ENCODE measurements at regions not wholly inside any gene's neighbourhood (a gene's known extent, or its start where the extent isn't known, plus 50 kb on each side); places are given as distances from the start of the nearest gene placed in this dataset.

GRCh38 chr6:4299476-4299875 lies 164.1 kb upstream of the ECI2 start:
- no peaks in the 10 kb centered on the region for H3K36me3 ChIP-seq (ENCODE audit: control insufficient read depth, insufficient read depth, low read length)
- WGBS, 2 experiments: 90 to 91% methylated on average over 4 of the region's 4 CpGs
- H3K4me1 ChIP-seq (ENCODE audit: control insufficient read depth, insufficient read depth, low read length): no peaks in the 10 kb centered on the region
- no peak overlapping the region for H3K4me3 ChIP-seq (ENCODE audit: insufficient read depth, low read depth, low read length)
- H3K27me3 ChIP-seq (ENCODE audit: control insufficient read depth, insufficient read depth, low read length, poor library complexity, severe bottlenecking): no peaks in the 10 kb centered on the region
- H3K27ac ChIP-seq (ENCODE audit: insufficient read depth, low read depth, low read length, poor library complexity, severe bottlenecking): no peak overlapping the region
- H3K9me3 ChIP-seq (ENCODE audit: control insufficient read depth, low read length): no peaks in the 10 kb centered on the region

- H3K9me3 ChIP-seq (ENCODE audit: control insufficient read depth, low read length): no peaks in the 10 kb centered on the region
These were observed 162.0 kb upstream of the ECI2 start for GRCh38 chr6:4297348-4297747.

DNA sequence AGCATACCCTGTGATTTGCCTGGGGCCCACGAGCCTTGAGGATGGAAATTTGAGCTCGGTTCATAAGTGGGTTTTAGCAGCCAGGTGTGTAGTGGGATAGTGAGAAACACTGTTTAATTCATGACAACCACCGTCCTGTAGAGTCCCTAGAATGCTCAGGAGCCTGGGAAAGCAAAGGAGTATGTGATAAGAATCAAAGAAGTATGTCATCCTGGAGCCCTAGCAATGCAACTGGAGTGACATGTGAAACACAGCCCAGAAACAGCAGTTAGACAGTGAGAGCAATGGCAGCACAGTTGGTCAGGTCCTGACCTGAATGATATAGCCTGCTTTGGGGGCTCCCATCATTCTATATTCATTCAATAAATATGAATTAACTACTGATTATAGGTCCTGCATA lies 161.2 kb upstream of the ECI2 start:
- H3K36me3 ChIP-seq (ENCODE audit: control insufficient read depth, insufficient read depth, low read length): no peaks in the 10 kb centered on the region
- H3K27me3 ChIP-seq (ENCODE audit: control insufficient read depth, insufficient read depth, low read length, poor library complexity, severe bottlenecking): no peaks in the 10 kb centered on the region
- WGBS, 2 experiments: 93 to 94% methylated on average over 3 of the region's 3 CpGs
- H3K4me3 ChIP-seq (ENCODE audit: insufficient read depth, low read depth, low read length): no peak overlapping the region
- no peaks in the 10 kb centered on the region for H3K4me1 ChIP-seq (ENCODE audit: control insufficient read depth, insufficient read depth, low read length)
- H3K9me3 ChIP-seq (ENCODE audit: control insufficient read depth, low read length): no peaks in the 10 kb centered on the region
- H3K27ac ChIP-seq (ENCODE audit: insufficient read depth, low read depth, low read length, poor library complexity, severe bottlenecking): no peak overlapping the region

More at GRCh38 chr6:4297348-4297747, 162.0 kb upstream of the ECI2 start:
- Histone ChIP-seq H3K4me1 (ENCODE audit: control insufficient read depth, insufficient read depth, low read length) (no peaks in the 10 kb centered on the region), H3K27ac (ENCODE audit: insufficient read depth, low read depth, low read length, poor library complexity, severe bottlenecking) (no peak overlapping the region), H3K36me3 (ENCODE audit: control insufficient read depth, insufficient read depth, low read length) (no peaks in the 10 kb centered on the region), H3K4me3 (ENCODE audit: insufficient read depth, low read depth, low read length) (no peak overlapping the region), H3K27me3 (ENCODE audit: control insufficient read depth, insufficient read depth, low read length, poor library complexity, severe bottlenecking) (no peaks in the 10 kb centered on the region)
- 85 to 86% methylated on average over 7 of the region's 7 CpGs for WGBS, 2 experiments

GRCh38 chr6:4295783-4296155 lies 160.4 kb upstream of the ECI2 start:
- WGBS, 2 experiments: 76 to 82% methylated on average over 2 of the region's 2 CpGs
- no peaks in the 10 kb centered on the region for H3K36me3 ChIP-seq (ENCODE audit: control insufficient read depth, insufficient read depth, low read length)
- H3K27ac ChIP-seq (ENCODE audit: insufficient read depth, low read depth, low read length, poor library complexity, severe bottlenecking): no peak overlapping the region
- no peaks in the 10 kb centered on the region for H3K9me3 ChIP-seq (ENCODE audit: control insufficient read depth, low read length)
- H3K4me1 ChIP-seq (ENCODE audit: control insufficient read depth, insufficient read depth, low read length): no peaks in the 10 kb centered on the region
- H3K4me3 ChIP-seq (ENCODE audit: insufficient read depth, low read depth, low read length): no peak overlapping the region
- H3K27me3 ChIP-seq (ENCODE audit: control insufficient read depth, insufficient read depth, low read length, poor library complexity, severe bottlenecking): no peaks in the 10 kb centered on the region

DNA sequence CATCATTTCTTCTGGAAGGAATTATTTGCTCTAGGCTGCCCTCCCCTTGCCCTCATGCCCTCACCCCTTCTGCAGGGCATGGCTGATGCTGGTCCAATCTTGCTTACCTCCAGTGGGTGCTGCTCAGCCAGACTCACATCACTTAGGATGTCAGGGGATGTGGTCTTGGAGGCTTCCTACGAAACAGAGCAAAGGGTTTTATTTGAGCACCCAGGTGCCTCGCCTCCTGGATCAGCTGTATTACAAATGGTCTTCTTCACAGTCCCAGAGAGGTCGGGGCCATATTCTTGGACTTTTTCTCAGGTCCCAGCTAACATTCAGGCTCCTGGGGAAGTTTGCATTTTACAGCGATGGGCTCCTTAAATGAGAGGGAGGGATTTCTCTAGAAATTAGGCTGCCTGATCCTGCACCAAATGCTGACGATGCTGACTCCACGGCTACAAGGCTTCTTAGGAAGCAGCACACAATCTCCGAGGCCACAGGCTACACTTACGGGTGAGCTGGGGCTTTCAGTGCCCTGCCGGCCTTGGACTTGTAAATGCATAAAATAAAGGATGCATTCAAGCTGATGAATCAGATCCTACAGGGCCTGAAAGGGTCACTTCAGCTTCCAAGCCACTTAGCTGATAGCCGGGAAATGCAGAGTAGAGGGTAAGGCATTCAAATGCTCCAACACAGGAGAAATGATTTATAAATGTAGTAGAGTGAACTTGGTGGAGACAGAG lies 159.8 kb upstream of the ECI2 start:
- Histone ChIP-seq H3K27ac (ENCODE audit: insufficient read depth, low read depth, low read length, poor library complexity, severe bottlenecking) (no peak overlapping the region), H3K4me3 (ENCODE audit: insufficient read depth, low read depth, low read length) (no peak overlapping the region), H3K27me3 (ENCODE audit: control insufficient read depth, insufficient read depth, low read length, poor library complexity, severe bottlenecking) (no peaks in the 10 kb centered on the region), H3K9me3 (ENCODE audit: control insufficient read depth, low read length) (no peaks in the 10 kb centered on the region), H3K36me3 (ENCODE audit: control insufficient read depth, insufficient read depth, low read length) (no peaks in the 10 kb centered on the region), H3K4me1 (ENCODE audit: control insufficient read depth, insufficient read depth, low read length) (no peaks in the 10 kb centered on the region)
- WGBS, 2 experiments: 87 to 88% methylated on average over 10 of the region's 10 CpGs

DNA sequence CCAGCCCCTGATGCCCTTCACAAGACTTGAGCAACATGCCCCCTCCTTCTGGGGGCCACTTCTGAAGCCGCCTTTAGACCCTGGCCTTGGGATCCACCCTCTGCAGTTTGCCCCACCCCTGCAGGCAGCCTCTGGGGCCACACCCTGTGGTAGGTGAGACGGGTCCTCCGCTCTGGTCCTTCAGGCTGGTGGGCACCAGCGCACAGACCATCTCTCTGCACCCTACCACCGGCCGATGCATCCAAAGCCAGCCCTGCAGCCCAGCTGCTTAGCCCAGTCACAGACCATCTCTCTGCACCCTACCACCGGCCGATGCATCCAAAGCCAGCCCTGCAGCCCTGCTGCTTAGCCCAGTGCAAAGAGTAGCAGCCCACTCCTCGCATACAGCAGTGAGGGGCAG lies 159.3 kb upstream of the ECI2 start:
- Histone ChIP-seq H3K9me3 (ENCODE audit: control insufficient read depth, low read length) (no peaks in the 10 kb centered on the region), H3K36me3 (ENCODE audit: control insufficient read depth, insufficient read depth, low read length) (no peaks in the 10 kb centered on the region), H3K4me1 (ENCODE audit: control insufficient read depth, insufficient read depth, low read length) (no peaks in the 10 kb centered on the region), H3K4me3 (ENCODE audit: insufficient read depth, low read depth, low read length) (no peak overlapping the region), H3K27me3 (ENCODE audit: control insufficient read depth, insufficient read depth, low read length, poor library complexity, severe bottlenecking) (no peaks in the 10 kb centered on the region), H3K27ac (ENCODE audit: insufficient read depth, low read depth, low read length, poor library complexity, severe bottlenecking) (no peak overlapping the region)
- WGBS, 2 experiments: 93 to 95% methylated on average over 9 of the region's 9 CpGs

DNA sequence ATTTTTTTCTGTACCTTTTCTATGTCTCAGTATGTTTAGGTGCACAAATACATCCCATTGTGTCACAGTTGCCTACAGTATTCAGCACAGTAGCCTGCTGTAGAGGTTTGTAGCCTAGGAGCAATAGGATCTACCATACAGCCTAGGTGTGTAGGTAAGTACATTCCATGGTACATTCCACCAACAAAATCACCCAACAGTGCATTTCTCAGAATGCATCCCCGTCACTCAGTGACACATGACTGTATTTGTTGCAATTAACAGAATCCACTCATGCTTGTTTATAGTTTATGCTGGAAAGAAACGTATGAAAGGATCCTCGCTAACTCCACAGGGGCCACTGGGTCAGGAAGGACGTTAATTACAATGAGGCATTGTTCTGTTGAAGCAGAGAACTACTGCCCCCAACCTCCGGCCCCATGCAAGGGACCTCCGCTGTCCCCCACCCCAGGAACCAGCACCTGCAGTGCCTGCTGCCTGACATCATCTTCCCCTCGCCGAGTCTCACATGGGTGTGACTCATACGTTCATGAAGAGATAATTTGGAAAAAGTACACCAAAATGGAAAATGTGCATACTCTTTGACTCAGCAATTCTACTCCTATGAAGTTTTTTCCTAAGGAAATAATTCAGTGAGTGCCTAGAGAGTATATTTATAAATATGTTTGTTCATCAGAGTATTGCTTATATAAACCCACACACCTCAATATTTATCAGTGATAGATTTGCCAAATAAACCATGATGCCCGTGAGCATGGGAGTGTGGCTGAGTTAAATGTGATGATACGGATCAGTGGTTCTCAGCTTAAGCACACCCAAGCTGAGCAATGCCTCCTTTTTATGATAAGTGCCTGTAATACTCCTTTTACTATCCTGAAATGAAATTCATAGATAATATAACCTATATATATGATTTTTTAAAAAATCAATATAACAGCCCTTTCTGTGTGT lies 156.4 kb upstream of the ECI2 start:
- H3K27me3 ChIP-seq (ENCODE audit: control insufficient read depth, insufficient read depth, low read length, poor library complexity, severe bottlenecking): no peaks in the 10 kb centered on the region
- peaks cover 15% of the 10 kb centered on the region for H3K4me1 ChIP-seq (ENCODE audit: control insufficient read depth, insufficient read depth, low read length)
- WGBS, 2 experiments: 38 to 51% methylated on average over 9 to 11 of the region's 11 CpGs
- H3K36me3 ChIP-seq (ENCODE audit: control insufficient read depth, insufficient read depth, low read length): no peaks in the 10 kb centered on the region
- H3K4me3 ChIP-seq (ENCODE audit: insufficient read depth, low read depth, low read length): no peak overlapping the region
- no peaks in the 10 kb centered on the region for H3K9me3 ChIP-seq (ENCODE audit: control insufficient read depth, low read length)
- no peak overlapping the region for H3K27ac ChIP-seq (ENCODE audit: insufficient read depth, low read depth, low read length, poor library complexity, severe bottlenecking)

DNA sequence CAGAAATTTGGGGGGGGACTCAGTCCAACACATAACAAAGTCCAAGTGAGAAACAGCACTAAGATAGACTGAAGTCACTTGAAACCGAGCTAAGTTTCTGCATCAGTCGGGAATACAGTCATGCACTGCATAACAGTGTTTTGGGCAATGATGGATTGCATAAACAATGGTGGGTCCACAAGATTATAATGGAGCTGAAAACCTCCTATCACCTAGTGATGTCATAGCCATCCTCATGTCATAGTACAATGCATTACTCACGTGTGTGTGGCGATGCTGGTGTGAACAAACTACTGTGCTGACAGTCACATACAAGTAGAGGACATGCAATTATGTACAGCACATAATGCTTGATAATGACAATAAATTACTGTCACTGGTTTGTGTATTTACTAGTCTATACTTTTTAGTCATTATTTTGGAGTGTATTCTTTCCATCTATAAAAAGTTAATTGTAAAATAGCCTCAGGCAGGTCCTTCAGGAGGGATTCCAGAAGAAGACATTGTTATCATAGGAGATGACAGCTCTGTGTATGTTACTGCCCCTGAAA lies 154.5 kb upstream of the ECI2 start:
- no peaks in the 10 kb centered on the region for H3K27me3 ChIP-seq (ENCODE audit: control insufficient read depth, insufficient read depth, low read length, poor library complexity, severe bottlenecking)
- H3K4me3 ChIP-seq (ENCODE audit: insufficient read depth, low read depth, low read length): no peak overlapping the region
- H3K27ac ChIP-seq (ENCODE audit: insufficient read depth, low read depth, low read length, poor library complexity, severe bottlenecking): no peak overlapping the region
- H3K4me1 ChIP-seq (ENCODE audit: control insufficient read depth, insufficient read depth, low read length): peaks cover 15% of the 10 kb centered on the region
- H3K9me3 ChIP-seq (ENCODE audit: control insufficient read depth, low read length): no peaks in the 10 kb centered on the region
- H3K36me3 ChIP-seq (ENCODE audit: control insufficient read depth, insufficient read depth, low read length): no peaks in the 10 kb centered on the region
- WGBS, 2 experiments: 96 to 98% methylated on average over 4 of the region's 4 CpGs

GRCh38 chr6:4287811-4288244 lies 152.5 kb upstream of the ECI2 start:
- H3K27ac ChIP-seq (ENCODE audit: insufficient read depth, low read depth, low read length, poor library complexity, severe bottlenecking): no peak overlapping the region
- no peaks in the 10 kb centered on the region for H3K36me3 ChIP-seq (ENCODE audit: control insufficient read depth, insufficient read depth, low read length)
- no peaks in the 10 kb centered on the region for H3K9me3 ChIP-seq (ENCODE audit: control insufficient read depth, low read length)
- H3K4me1 ChIP-seq (ENCODE audit: control insufficient read depth, insufficient read depth, low read length): peaks cover 15% of the 10 kb centered on the region
- 45 to 49% methylated on average over 10 to 11 of the region's 11 CpGs for WGBS, 2 experiments
- H3K4me3 ChIP-seq (ENCODE audit: insufficient read depth, low read depth, low read length): no peak overlapping the region
- no peaks in the 10 kb centered on the region for H3K27me3 ChIP-seq (ENCODE audit: control insufficient read depth, insufficient read depth, low read length, poor library complexity, severe bottlenecking)

DNA sequence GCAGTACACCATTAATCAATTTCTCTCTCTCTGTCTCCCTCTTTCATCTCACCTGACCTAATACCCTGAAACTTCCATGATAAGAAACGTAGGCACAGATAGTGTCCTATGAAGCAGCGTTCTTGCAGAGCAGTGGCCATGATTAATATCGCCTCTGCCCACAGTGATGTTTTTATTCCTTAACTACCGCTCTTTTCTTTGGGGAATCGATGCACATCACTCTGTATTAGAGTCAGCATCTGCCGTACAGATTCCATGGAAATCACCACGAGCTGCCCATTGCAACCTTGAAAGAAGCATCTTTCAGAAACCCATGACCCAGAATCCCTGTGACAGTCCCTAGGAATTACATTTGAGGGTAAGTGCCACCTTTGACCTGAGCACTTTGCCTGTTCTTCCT lies 152.0 kb upstream of the ECI2 start:
- no peaks in the 10 kb centered on the region for H3K36me3 ChIP-seq (ENCODE audit: control insufficient read depth, insufficient read depth, low read length)
- H3K4me3 ChIP-seq (ENCODE audit: insufficient read depth, low read depth, low read length): no peak overlapping the region
- WGBS, 2 experiments: 84% methylated on average over 7 of the region's 7 CpGs
- peaks cover 15% of the 10 kb centered on the region for H3K4me1 ChIP-seq (ENCODE audit: control insufficient read depth, insufficient read depth, low read length)
- H3K9me3 ChIP-seq (ENCODE audit: control insufficient read depth, low read length): no peaks in the 10 kb centered on the region
- H3K27ac ChIP-seq (ENCODE audit: insufficient read depth, low read depth, low read length, poor library complexity, severe bottlenecking): no peak overlapping the region
- peaks cover 1% of the 10 kb centered on the region for H3K27me3 ChIP-seq (ENCODE audit: control insufficient read depth, insufficient read depth, low read length, poor library complexity, severe bottlenecking)

Measured in ectodermal cell (in vitro differentiated cells).